H1 (cell line): ENCODE measurements at regions not wholly inside any gene's neighbourhood (a gene's known extent, or its start where the extent isn't known, plus 50 kb on each side); places are given as distances from the start of the nearest gene placed in this dataset.

Experiments
- KDM4A ChIP-seq: IDR thresholded peaks from one replicate; pipeline ENCODE4 v1.7.1; 2012; ENCODE audit warnings: low read depth, mild to moderate bottlenecking, moderate library complexity, low read length, inconsistent platforms; ENCODE audit not compliant: severe bottlenecking
- RAD21 ChIP-seq, 2 experiments: IDR thresholded peaks in 1 of 2; conservative IDR thresholded peaks in 1 of 2; 2 replicates each; pipeline ENCODE4 v1.6.1; 2011; ENCODE audit warnings: low read depth in 2 of 2, low read length in 2 of 2, improper control_type of control experiment in 1 of 2, inconsistent platforms in 1 of 2, mild to moderate bottlenecking in 1 of 2, moderate library complexity in 1 of 2
- SP1 ChIP-seq: IDR thresholded peaks from 2 replicates; pipeline ENCODE4 v1.6.1; 2011; ENCODE audit warnings: low read depth, low read length
- TAF1 ChIP-seq: IDR thresholded peaks from 2 replicates; pipeline ENCODE4 v1.6.1; 2011; ENCODE audit warnings: mild to moderate bottlenecking, low read depth, low read length
- TCF12 ChIP-seq: IDR thresholded peaks from 2 replicates; pipeline ENCODE4 v1.6.1; 2011; ENCODE audit warnings: low read depth, mild to moderate bottlenecking, low read length
- YY1 ChIP-seq: IDR thresholded peaks from 2 replicates; pipeline ENCODE4 v1.6.1; 2011; ENCODE audit warnings: low read depth, mild to moderate bottlenecking, low read length

- no peak for TF ChIP-seq RAD21 (IDR thresholded peaks at IDR 0.05 in 1 of 2, conservative IDR thresholded peaks at IDR 0.05 in 1 of 2; ENCODE audit: low read depth in 2 of 2, low read length in 2 of 2)
- TF ChIP-seq TAF1: peak; percentile 57; the same call in 1 of the 2 replicates
- peak; percentile 63 for TF ChIP-seq SP1
- peak; percentile 76 for TF ChIP-seq YY1
- no peak for TF ChIP-seq KDM4A
- TF ChIP-seq TCF12: 0 out of 2 replicates have a peak, but pooled peaks have one; percentile 38
These were observed 69.7 kb upstream of the GALNT18 start (continued) for GRCh38 chr11:11691296-11692151.
